CD4-positive, alpha-beta T cell treated with Interferon gamma for 1 hour (primary cell): ENCODE measurements at regions not wholly inside any gene's neighbourhood (a gene's known extent, or its start where the extent isn't known, plus 50 kb on each side); places are given as distances from the start of the nearest gene placed in this dataset.

Experiments
- DNase-seq: peaks from one replicate; pipeline ENCODE4 v3.0.0-alpha.2; 2020

GRCh38 chr2:5959836-5960820 is 267.9 kb downstream of the SOX11 start:
- DNase-seq = no peak

- DNase-seq = no peak
These were observed 275.3 kb downstream of the SOX11 start for GRCh38 chr2:5967506-5967905.

DNA sequence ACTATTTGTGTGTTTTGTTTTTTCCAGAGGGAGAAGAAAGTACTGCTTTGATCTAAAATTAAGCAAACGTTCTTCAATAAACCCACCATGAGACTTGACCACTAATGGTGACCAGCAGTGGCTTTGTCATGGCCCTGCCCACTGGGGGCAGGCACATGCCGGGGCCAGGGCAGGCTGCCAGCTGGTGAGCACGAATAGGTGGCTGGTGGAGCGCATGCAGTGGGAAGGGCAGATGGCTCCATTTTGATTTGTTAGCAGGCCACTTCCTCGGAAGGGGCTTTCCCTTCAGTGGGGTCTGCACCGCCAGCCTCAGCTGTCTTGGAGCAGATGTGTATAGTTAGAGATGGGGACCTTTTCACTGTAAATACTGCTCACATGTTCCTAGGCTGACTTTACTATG is 277.1 kb downstream of the SOX11 start:
- DNase-seq = no peak

- DNase-seq = no peak
These were observed 278.2 kb downstream of the SOX11 start for GRCh38 chr2:5970347-5970746.

- no peak for DNase-seq
These were observed 282.3 kb downstream of the SOX11 start for GRCh38 chr2:5974477-5974876.

- no peak for DNase-seq
These were observed 283.2 kb downstream of the SOX11 start for GRCh38 chr2:5975401-5975800.

DNA sequence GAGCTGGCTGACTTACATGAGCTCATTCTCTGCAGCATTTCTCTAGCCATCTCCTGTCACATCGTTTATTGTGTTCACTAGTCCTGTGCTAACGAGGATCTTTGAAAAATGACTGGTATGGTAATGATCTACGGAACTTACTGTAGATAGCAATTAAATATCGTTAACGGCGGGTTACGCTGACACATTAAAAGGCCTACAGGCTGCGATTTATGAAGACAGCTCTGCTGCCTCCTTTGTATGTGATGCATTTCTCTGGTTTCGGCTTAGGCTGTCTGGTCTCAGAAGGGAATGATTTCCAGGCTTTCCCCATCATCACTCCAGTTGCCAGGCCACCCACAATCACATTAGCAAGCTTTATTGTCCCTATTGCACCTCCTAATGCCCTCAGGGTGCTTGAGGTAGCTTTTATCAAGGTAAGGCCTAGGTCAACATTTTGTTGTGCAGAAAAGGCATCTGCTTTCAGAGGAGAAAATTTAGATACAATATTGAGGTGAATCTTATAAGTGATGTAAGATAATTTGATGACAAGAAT is 284.4 kb downstream of the SOX11 start:
- DNase-seq = no peak

DNA sequence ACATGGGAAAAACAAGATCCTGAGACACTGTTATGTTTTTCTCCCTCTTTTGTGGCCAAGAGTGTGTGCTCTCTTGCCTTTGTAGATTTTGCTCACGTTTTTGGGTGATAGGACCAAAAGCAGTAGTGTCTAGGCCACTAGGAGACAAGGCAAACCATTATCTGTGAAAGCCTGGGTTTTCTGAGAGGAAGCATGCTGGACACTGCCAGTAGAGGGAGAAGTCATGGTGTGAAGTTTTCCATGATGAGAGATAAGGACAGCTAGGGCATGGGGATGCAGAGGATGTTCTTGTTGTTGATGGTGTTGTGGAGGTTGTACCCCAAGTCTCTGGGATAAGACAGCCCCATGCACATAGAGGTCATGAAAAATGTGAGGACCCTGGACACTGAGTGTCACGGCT is 285.3 kb downstream of the SOX11 start:
- no peak for DNase-seq

GRCh38 chr2:5978131-5978751 is 286.1 kb downstream of the SOX11 start:
- DNase-seq = no peak

- DNase-seq = no peak
These were observed 288.4 kb downstream of the SOX11 start for GRCh38 chr2:5980450-5981190.

DNA sequence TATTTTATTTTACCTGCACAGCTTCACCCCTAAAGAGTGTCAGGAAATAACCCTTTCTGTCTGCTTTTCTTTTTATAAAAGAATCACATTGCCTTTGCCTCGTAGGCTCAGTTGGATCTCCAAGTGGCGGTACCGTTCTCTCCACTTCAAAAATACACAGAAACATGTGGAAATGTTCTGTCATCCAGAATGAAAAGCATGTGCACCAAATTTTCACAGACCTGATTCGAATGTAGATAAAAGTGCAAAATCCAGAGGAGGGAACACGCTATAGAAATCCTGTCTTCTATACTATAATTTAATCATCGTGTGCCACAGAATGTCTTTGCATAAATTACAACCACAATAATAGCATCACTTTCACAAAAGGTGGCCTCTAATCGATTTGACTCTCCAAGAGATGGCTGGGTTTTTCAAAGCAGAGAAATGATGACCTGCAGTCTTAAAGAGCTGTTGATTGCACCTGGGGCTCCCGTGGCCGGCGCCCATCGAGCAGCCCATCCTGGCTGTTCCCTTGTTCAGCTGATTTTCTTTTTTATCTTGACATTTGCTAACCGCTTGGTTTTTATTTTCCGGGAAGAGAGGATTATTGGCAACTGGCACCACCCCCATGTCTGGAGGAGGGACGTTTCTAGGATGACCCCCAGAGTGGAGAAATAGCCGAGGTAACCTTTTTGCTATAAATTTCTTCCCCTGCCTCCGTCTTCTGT is 290.2 kb downstream of the SOX11 start:
- DNase-seq = no peak

DNA sequence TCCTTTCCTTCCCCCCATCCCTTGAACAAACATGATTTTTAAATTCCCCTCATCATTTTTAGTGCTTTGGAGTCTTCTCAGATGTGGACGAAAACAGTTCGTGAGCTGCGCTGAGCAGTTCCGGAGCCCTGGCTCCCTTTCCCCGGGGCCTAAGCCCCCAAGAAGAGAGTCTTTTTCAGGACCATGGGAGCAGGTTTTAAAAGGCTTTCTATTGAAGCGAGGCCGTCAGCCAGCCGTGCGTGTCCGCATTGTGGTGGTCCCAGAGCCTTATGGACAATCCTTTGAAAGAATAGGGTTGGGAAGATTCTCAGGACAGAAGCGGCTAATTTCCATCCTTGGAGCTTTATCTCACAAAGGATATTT is 290.7 kb downstream of the SOX11 start:
- DNase-seq = no peak

GRCh38 chr2:5983511-5984272 is 291.5 kb downstream of the SOX11 start:
- DNase-seq = no peak

DNA sequence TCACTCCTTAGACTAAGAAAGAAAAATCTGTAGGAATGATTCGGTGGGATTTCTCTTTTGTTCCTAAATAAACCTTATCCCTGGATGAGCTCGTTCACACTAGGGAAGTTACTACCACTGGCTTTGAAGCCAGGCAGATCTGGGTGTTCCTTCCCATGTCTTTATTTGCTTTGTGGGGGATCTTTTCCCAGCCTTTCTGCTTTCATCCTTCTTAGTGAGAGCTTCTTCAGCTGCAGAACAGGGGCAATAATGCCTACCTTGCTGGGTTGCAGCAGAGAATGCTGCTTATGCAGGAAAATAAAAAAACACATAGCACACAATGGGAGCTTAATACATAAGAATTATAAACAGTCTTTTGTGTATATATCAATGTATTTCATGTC is 292.1 kb downstream of the SOX11 start:
- no peak for DNase-seq

- no peak for DNase-seq
These were observed 292.8 kb downstream of the SOX11 start for GRCh38 chr2:5984946-5985345.

- DNase-seq = no peak
These were observed 293.6 kb downstream of the SOX11 start for GRCh38 chr2:5985536-5986385.

DNA sequence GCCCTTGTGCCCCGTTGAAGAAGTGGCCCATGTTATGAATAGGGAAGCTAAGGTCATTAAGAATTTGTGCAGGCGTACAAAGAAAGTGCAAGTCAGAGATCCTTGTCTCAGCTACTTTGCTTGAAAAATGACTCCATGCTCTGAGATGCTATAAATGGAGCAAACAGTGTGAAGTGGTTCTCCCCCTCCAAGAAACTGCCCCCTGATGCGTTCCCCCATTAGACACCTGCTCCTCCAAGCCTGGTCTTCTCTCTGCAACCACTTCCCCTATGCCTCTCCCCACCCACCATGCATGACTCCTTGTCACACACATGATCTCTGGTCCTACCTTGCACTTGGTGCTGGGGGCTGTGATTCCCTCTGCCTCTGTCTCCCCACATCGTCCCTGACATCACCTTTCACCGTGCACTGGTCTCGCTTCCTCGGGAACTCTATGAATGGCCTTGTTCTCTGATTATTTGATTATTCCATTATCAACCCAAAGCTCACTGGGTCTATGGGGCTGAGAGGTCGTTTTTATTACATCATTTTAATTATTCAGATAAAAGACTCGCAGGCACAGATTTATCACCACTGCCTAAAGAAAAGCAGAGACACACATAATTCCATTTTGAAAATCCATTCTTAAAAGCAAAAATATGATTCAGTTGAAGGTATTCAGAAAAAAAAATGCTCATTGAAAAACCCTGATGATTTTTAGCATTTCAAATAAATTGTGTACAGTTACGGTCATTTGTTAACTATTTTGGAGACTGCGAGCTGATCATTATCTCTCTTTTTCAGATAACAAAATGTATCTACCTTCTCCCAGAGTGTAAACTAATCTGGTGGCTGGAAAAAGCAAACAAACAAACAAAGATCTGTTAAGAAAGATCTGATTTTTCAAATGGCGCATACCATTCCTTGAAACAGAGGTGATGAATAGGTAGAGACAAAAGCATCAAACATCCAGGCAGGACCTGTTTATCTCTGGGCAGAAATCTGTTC is 294.9 kb downstream of the SOX11 start:
- DNase-seq = no peak

DNA sequence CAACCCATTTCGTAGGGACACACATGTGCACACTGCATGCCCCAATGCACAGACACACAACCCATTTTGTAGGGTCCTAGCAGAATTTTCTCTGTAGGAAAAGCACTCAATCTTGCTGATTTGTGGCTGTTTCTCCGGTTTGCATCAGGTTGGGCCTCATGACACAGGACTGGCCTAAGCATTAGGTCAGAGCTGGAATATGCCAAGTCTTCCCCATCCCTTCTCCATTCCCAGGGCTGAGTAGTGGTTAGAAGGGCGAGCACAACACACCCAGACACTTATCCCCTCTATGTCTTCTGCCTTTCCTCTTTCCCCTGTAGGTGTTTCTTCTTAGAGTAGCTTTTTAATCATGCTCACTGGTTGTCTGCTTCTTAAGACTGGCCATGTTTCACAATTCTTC is 295.9 kb downstream of the SOX11 start:
- no peak for DNase-seq

- no peak for DNase-seq
These were observed 297.9 kb downstream of the SOX11 start for GRCh38 chr2:5990086-5990485.
